ENCODE measurements at regions not wholly inside any gene's neighbourhood (a gene's known extent, or its start where the extent isn't known, plus 50 kb on each side); places are given as distances from the start of the nearest gene placed in this dataset.

GRCh38 chr7:130927062-130927461 lies 193.1 kb upstream of the KLF14 start:
- Histone ChIP-seq H3K27ac (peak overlapping the region in 2 of 4 donors; percentile 56 to 77), H3K36me3 (no peaks in the 10 kb centered on the region), H3K27me3 (no peaks in the 10 kb centered on the region), H3K4me1 (peaks cover 0 to 38% (median 12%) of the 10 kb centered on the region in 4 donors), H3K4me3 (no peak overlapping the region), H3K9me3 (no peaks in the 10 kb centered on the region)
- DNase-seq, result peak in 1 of 3 donors; percentile 26
- TF ChIP-seq CTCF (IDR thresholded peaks at IDR 0.05), result no peak
- TF ChIP-seq POLR2A (IDR thresholded peaks at IDR 0.05), result no peak

DNA sequence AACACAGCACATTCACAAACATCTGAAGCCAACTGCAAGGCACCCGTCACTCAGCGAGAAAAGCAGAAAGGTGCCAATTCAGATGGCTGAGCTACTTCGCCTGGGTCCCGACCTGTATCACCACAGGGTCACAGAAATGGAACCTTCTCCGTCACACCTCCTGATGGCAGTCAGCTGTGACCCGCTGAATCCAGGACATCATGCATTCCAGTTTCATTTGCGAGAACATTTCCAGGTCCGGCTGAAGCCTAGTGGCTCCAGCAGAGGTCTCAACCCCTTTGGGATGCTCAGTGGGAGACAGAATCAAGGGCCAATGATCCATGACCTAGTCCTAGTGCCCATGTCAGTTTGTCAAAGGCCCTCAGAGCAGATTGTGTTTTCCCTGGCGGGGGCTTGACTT lies 193.6 kb upstream of the KLF14 start:
- H3K36me3 ChIP-seq, result no peaks in the 10 kb centered on the region
- TF ChIP-seq POLR2A (IDR thresholded peaks at IDR 0.05) (no peak), CTCF (IDR thresholded peaks at IDR 0.05) (no peak)
- no peaks in the 10 kb centered on the region for H3K9me3 ChIP-seq
- H3K4me3 ChIP-seq, result no peak overlapping the region
- no peaks in the 10 kb centered on the region for H3K27me3 ChIP-seq
- H3K4me1 ChIP-seq, result peaks cover 0 to 33% (median 12%) of the 10 kb centered on the region in 4 donors
- no peak for DNase-seq
- peak overlapping the region in 1 of 4 donors; percentile 77 for H3K27ac ChIP-seq

GRCh38 chr7:130929896-130930659 lies 196.1 kb upstream of the KLF14 start:
- no peak for TF ChIP-seq POLR2A (IDR thresholded peaks at IDR 0.05)
- TF ChIP-seq CTCF (IDR thresholded peaks at IDR 0.05), result no peak
- Histone ChIP-seq H3K27ac (peak overlapping the region; percentile 27 to 67 (median 57)), H3K4me1 (peaks cover 0 to 17% (median 8%) of the 10 kb centered on the region in 4 donors), H3K9me3 (no peaks in the 10 kb centered on the region), H3K4me3 (no peak overlapping the region), H3K36me3 (no peaks in the 10 kb centered on the region), H3K27me3 (no peaks in the 10 kb centered on the region)
- DNase-seq, result peak in 2 of 3 donors; percentile 62 to 80

DNA sequence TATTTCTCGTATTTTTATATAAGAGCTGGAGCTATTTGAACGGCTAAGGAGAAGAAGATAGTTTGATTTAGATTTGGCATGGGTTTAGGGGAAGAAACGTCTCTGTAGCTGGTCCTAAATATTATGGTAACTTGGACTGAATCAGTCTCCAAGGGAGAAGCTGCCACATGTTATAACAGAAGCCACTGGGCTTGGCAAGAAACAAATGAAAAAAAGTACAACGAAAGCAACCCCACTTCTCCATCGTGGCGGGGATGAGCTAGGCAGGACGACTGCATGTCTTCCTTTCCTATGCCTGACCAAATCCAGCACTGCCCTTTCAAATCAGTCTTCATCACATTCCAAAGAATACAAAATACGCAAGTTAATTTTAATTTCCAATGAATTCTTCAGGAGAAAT lies 196.7 kb upstream of the KLF14 start:
- peak overlapping the region; percentile 27 to 67 (median 57) for H3K27ac ChIP-seq
- H3K9me3 ChIP-seq, result no peaks in the 10 kb centered on the region
- H3K4me3 ChIP-seq, result no peak overlapping the region
- H3K27me3 ChIP-seq, result no peaks in the 10 kb centered on the region
- DNase-seq, result no peak
- no peaks in the 10 kb centered on the region for H3K36me3 ChIP-seq
- H3K4me1 ChIP-seq, result peaks cover 0 to 14% (median 8%) of the 10 kb centered on the region in 4 donors
- TF ChIP-seq POLR2A (IDR thresholded peaks at IDR 0.05) (no peak), CTCF (IDR thresholded peaks at IDR 0.05) (no peak)

GRCh38 chr7:130931423-130931822 lies 197.4 kb upstream of the KLF14 start:
- H3K9me3 ChIP-seq, result no peaks in the 10 kb centered on the region
- peaks cover 0 to 14% (median 8%) of the 10 kb centered on the region in 4 donors for H3K4me1 ChIP-seq
- H3K27ac ChIP-seq, result peak overlapping the region in 2 of 4 donors; percentile 61 to 67
- no peak for DNase-seq
- TF ChIP-seq POLR2A (IDR thresholded peaks at IDR 0.05) (no peak), CTCF (IDR thresholded peaks at IDR 0.05) (no peak)
- H3K27me3 ChIP-seq, result no peaks in the 10 kb centered on the region
- H3K36me3 ChIP-seq, result no peaks in the 10 kb centered on the region
- no peak overlapping the region for H3K4me3 ChIP-seq

Measured in Peyer's patch (tissue), 4 donors.